HG03520 (cell line): ENCODE measurements at regions not wholly inside any gene's neighbourhood (a gene's known extent, or its start where the extent isn't known, plus 50 kb on each side); places are given as distances from the start of the nearest gene placed in this dataset.
"Not testable (repeated sequence)": the region's sequence is repeated elsewhere in the genome, so short reads cannot be mapped to it uniquely, and the experiment has no call there.

Source experiments
- ATAC-seq: cut with Tn5 transposase; IDR thresholded peaks from one replicate; pipeline ENCODE4 v1.9.1; 2021; ENCODE audit warnings: mild to moderate bottlenecking, moderate library complexity; ENCODE audit not compliant: unreplicated experiment

GRCh38 chr6:14386263-14386662 lies 268.7 kb downstream of the CD83 start:
- no peak for ATAC-seq

- no peak for ATAC-seq
Measured at GRCh38 chr6:14386668-14387067, 269.1 kb downstream of the CD83 start.

- ATAC-seq, result no peak
Measured at GRCh38 chr6:14388371-14388770, 270.8 kb downstream of the CD83 start.

GRCh38 chr6:14389776-14390175 lies 272.2 kb downstream of the CD83 start:
- not testable (repeated sequence) for ATAC-seq

GRCh38 chr6:14390805-14391204 lies 273.2 kb downstream of the CD83 start:
- no peak for ATAC-seq

- ATAC-seq, result no peak
Measured at GRCh38 chr6:14393910-14394309, 276.3 kb downstream of the CD83 start.

DNA sequence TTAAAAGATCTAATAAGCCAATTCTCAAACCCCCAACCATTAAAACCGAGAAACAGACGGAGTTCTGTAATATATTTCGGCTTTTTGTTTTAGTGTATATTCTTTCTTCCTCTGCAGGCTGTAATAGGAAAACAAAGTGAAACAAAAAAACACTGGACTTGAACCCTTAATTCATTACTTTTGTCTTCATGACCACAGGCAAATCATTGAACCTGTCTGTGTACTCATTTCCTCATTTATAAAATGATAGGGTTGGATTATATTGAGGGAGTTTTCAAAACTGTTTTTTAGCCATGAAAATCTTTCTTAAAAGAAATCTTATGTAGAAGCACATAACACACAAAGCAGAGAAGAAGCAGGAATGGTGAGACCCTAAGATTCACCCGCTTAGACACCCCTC lies 278.8 kb downstream of the CD83 start:
- no peak for ATAC-seq

DNA sequence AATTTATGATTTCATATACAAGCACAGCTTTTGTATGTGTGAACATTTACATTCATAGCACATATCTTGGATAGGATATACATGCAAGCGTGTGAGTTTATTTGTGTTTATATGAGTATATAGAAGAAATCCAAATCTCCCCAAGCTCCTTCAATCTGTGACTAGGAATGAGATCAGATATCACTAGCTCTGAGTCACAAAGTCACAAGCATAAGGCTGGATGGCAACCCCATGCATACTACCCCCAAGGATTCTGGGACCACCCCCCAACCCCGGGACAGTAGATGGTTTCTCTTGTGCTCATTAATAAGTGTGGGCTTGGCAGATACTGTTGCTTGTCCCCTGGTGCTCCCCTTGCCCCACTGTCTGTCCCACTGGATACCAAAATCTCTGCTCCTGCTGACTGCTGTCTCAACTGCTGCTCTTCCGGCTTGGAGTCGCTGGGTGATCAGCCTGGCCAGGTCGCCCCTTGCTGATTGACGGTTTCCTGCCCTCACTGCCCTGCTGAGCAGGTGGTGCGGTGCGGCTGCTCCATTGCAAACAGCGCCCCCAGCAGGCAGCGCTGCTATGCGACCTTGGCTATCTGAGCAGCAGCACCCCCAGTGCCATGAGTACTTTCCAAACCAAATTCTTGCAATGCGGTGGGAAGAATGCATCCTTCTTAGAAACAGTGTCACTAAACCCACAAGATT lies 279.4 kb downstream of the CD83 start:
- ATAC-seq, result no peak

GRCh38 chr6:14397518-14397901 lies 279.9 kb downstream of the CD83 start:
- ATAC-seq, result no peak

- no peak for ATAC-seq
Measured at GRCh38 chr6:14398953-14399352, 281.4 kb downstream of the CD83 start.

DNA sequence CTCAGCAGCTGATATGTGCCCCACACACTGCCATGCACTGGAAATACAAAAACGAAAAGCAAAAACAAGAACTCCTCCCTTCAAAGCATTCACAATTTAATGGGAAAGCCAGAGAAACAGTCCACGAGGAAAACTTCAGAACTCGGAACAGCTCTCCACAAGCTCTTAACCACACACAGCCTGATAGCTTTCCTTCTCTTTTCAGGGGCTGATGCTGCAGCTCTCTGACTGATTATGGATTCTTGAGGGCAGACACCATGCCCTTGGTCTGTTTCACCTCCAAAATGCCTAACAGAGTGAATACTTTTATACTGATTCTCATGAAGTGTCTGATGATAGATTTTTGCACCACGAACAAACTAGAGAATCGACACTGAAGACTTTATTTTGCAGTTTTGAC lies 282.1 kb downstream of the CD83 start:
- no peak for ATAC-seq

GRCh38 chr6:14401246-14401645 lies 283.7 kb downstream of the CD83 start:
- ATAC-seq, result no peak

DNA sequence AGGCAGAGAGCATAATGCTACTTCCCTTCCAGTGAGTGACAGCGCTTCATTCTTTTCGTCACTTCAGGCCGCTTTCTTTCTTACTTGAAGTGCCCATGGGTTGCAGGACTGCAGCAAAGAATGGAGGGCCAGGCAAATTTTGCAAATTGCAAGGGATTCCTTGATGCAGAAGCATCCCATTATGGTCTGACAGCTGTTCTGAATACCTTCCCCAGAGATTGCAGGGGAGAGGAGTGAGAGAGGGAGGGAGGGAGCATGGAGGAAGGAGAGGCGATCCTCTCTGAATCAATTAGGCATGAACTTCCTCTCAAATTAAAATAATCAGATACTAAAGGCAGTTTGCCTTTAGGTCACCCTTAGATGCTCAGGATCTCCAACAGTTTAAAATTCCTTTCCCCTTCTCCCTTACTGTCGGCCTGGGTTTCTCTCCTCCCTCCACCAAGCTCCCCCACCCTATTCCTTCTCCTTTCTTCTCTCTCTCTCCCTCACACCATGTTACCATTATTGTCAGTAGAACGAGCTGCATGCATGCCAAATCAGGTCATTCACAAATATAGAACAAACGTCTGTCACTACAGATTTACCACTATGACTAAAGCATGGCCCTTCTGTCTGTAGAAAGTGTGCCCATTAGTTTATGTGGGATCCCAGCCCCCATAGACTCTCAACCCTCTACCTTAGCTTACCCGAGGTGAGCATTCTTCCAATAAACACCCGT lies 289.2 kb downstream of the CD83 start:
- no peak for ATAC-seq

DNA sequence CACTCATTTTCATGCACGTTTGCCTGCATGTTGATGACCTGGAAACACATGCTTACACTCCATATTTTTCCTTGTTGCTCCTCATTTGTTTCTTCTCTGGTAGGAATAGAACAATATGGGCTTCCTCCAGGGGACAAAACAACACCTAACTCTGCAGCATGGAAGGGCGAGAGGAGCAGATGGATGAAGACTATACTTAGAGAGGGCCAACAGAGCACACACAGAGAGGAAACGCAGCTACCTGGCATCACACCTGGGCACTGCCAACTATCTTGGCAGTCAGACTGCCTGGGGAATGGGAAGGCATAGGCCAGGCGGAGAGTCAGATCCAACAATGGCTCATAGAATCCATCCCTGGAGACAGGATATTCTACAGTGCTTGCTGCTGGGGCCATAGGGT lies 290.9 kb downstream of the CD83 start:
- no peak for ATAC-seq

DNA sequence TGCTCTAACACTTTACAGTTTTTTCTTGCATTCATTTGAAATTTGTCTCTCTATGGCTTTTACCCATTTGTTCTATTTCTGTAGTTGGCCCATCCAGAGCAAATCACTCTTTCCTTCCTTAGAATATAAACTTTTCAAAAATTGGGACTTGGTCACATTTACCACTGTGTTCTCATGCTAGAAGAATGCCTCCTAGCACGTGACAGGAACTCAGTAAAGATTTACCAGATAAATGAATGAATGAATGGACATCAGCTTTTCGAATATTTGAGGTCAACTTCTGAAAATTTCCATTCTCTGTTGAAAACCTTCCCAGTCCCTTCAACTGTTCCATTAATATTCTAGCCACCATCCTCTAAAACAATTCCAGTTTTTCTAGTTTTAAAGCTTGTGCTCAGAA lies 294.5 kb downstream of the CD83 start:
- ATAC-seq, result no peak

DNA sequence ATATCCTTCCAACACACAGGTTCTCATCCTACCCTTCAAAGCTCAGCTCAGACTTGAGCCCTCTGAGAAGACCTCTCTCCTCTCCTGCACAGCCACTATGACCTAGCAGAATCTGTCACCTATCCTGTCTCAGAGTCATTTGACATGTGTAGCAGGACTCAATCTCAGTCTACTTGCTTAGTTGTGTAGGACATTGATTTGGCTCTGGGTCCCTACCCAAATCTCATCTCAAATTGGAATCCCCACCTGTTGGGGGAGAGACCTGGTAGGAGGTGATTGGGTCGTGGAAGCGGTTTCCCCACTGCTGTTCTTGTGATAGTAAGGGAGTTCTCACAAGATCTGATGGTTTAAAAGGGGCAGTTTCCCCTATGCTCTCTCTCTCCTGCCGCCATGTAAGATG lies 297.9 kb downstream of the CD83 start:
- no peak for ATAC-seq

- ATAC-seq, result no peak
Measured at GRCh38 chr6:14417377-14417776, 299.8 kb downstream of the CD83 start.

- ATAC-seq, result not testable (repeated sequence)
Measured at GRCh38 chr6:14419224-14419623, 301.7 kb downstream of the CD83 start.

DNA sequence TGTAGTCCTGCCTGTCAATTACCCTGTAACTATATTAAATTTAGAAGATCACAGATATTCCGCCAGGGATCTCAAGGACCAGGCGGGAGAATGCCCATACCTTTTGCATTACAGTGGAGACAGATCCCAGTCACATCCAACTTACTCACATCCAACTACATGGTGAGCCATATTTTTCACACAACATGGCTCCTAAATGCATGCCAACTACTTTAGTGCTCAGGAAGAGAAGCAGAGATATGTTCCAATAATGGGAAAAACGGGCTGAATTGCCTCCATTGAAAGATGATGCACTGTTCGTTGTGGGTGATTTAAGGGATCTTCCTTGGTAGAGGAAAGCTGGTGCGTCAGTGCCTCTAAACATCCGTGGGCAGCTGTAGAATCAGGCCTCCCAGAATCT lies 304.5 kb downstream of the CD83 start:
- ATAC-seq, result no peak

GRCh38 chr6:14422917-14423316 lies 305.3 kb downstream of the CD83 start:
- ATAC-seq, result no peak

DNA sequence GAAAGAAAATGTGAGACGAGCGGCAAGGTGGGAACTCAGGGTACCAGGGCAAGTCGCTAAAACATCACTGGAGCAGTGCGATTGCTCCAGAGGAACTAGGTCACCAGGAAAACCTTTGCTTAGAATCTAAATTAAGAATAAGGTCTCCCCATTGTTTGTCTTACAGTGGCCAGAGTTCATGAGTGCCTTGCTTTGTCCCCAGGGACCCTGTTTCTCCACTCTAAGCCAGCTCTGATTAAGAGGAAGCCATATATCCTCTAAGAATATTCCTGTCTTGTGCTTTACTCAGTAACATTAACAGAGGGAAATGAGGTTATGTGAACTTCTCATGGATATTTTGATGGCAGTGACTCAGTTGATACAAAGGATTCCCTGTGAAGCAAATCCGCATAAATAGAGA lies 305.8 kb downstream of the CD83 start:
- no peak for ATAC-seq

DNA sequence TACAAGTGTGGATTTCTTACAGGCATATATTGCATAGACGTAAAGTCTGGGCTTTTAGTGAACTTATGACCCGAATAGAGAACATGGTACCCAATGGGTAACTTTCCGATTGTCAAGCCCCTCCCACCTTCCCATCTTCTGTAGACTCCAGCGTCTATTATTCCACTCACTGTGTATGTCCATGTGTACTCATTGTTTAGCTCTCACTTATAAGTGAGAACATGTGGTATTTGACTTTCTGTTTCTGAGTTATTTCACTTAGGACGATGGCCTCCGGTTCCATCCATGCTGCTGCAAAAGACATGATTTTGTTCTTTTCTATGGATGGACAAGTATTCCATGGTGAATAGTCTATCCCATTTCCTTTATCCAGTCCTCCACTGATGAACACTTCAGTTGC lies 306.4 kb downstream of the CD83 start:
- no peak for ATAC-seq

GRCh38 chr6:14425805-14426204 lies 308.2 kb downstream of the CD83 start:
- ATAC-seq, result no peak
